K562 (cell line): ENCODE measurements at regions not wholly inside any gene's neighbourhood (a gene's known extent, or its start where the extent isn't known, plus 50 kb on each side); places are given as distances from the start of the nearest gene placed in this dataset.

Experiments
- ATAC-seq: fragments of 200-7000 bp; cut with Tn5 transposase; 3 replicates; pipeline ENCODE4 v1.9.1; 2020; ENCODE audit warnings: moderate library complexity
- BruUV-seq: library from RNA; stranded (reverse); fragments of 400-500 nt; replicated peaks from 2 replicates; lab custom pipeline; 2021; lab: Mats Ljungman, UMichigan
- CTCF ChIA-PET: fragments of 300-600 bp; formaldehyde crosslinking; extraction: SDS; loops from one replicate; lab custom pipeline; 2021; ENCODE audit warnings: low intra/inter-chr PET ratio; lab: Yijun Ruan, JAX
- POLR2A ChIA-PET: fragments of 300-600, 350-650 bp; sonication (Branson Sonifier 250); formaldehyde crosslinking; extraction: SDS; loops from one replicate; lab custom pipeline; 2021; ENCODE audit warnings: antibody characterized with exemption, inconsistent platforms; lab: Yijun Ruan, JAX
- DNase-seq, 4 experiments: peaks; one replicate each; pipeline versions ENCODE4 v3.0.0 to v3.0.0-alpha.2; 2011 to 2018; ENCODE audit warnings: low spot score in 3 of 4, mixed read lengths in 3 of 4; ENCODE audit errors: extremely low read depth in 1 of 4
- FAIRE-seq: peaks from 2 replicates; lab custom pipeline; 2011; peaks lifted over from hg19 to GRCh38; lab: Jason Lieb, UNC
- H2AFZ ChIP-seq: 2 replicates; pipeline ENCODE4 v1.6.0; 2011; ENCODE audit warnings: low read depth, low read length, control low read depth, inconsistent platforms
- H3K27ac ChIP-seq: fragments of 200-600 bp; 3 replicates; pipeline ENCODE4 v1.8.0; 2011; ENCODE audit warnings: low read depth, mild to moderate bottlenecking, control low read depth, inconsistent platforms, low read length, moderate library complexity, mixed read lengths; ENCODE audit errors: extremely low read depth
- H3K27me3 ChIP-seq, 2 experiments: fragments of 300-600 bp in 1 of 2; 2 replicates in 1 of 2; 3 replicates in 1 of 2; pipeline versions ENCODE4 v1.6.0 to v1.8.0; 2011; ENCODE audit warnings: inconsistent platforms in 2 of 2, low read length in 2 of 2, mild to moderate bottlenecking in 1 of 2, mixed read lengths in 1 of 2, moderate library complexity in 1 of 2; ENCODE audit not compliant: control insufficient read depth in 2 of 2, insufficient read depth in 2 of 2
- H3K36me3 ChIP-seq: fragments of 300-600 bp; 3 replicates; pipeline ENCODE4 v1.8.0; 2011; ENCODE audit warnings: mild to moderate bottlenecking, low read length, inconsistent platforms; ENCODE audit not compliant: control insufficient read depth, insufficient read depth
- H3K4me1 ChIP-seq, 2 experiments: fragments of 200-600 bp in 1 of 2; replicated peaks in 1 of 2; 2 replicates in 1 of 2; 3 replicates in 1 of 2; pipeline versions ENCODE4 v1.5.1 to v1.8.0; 2011; ENCODE audit warnings: inconsistent platforms in 2 of 2, low read length in 2 of 2, mild to moderate bottlenecking in 1 of 2, mixed read lengths in 1 of 2, moderate library complexity in 1 of 2; ENCODE audit not compliant: control insufficient read depth in 2 of 2, insufficient read depth in 2 of 2
- H3K4me2 ChIP-seq: 2 replicates; pipeline ENCODE4 v1.6.1; 2011; ENCODE audit warnings: low read length, control low read depth, inconsistent platforms, mixed read lengths; ENCODE audit not compliant: insufficient read depth
- H3K4me3 ChIP-seq: fragments of 200-600 bp; sonication (generic), shearing (Covaris generic); 2 replicates; pipeline ENCODE4 v1.5.1; 2016; ENCODE audit warnings: control low read depth, inconsistent platforms
- H3K79me2 ChIP-seq: fragments of 200-600 bp; 3 replicates; pipeline ENCODE4 v1.8.0; 2011; ENCODE audit warnings: low read length, inconsistent platforms; ENCODE audit not compliant: control insufficient read depth, insufficient read depth
- H3K9ac ChIP-seq, 2 experiments: 2 replicates each; pipeline versions ENCODE4 v1.6.0 to v1.6.1; 2011; ENCODE audit warnings: low read depth in 2 of 2, low read length in 2 of 2, control low read depth in 1 of 2, inconsistent platforms in 1 of 2, mild to moderate bottlenecking in 1 of 2, mixed read lengths in 1 of 2; ENCODE audit not compliant: insufficient read depth in 1 of 2
- H3K9me1 ChIP-seq: one replicate; pipeline ENCODE4 v1.6.0; 2011; ENCODE audit warnings: inconsistent platforms, mild to moderate bottlenecking, low read length, moderate library complexity; ENCODE audit not compliant: control insufficient read depth, insufficient read depth
- H3K9me3 ChIP-seq: replicated peaks from 2 replicates; pipeline ENCODE4 v1.5.1; 2011; ENCODE audit warnings: low read depth, low read length, inconsistent platforms; ENCODE audit not compliant: control insufficient read depth, insufficient read depth
- H4K20me1 ChIP-seq: replicated peaks from 2 replicates; pipeline ENCODE4 v1.6.1; 2011; ENCODE audit warnings: low read length, inconsistent platforms, mixed read lengths; ENCODE audit not compliant: control insufficient read depth, insufficient read depth
- EGR1 ChIP-seq: fragments of 450-650 bp; conservative IDR thresholded peaks from 2 replicates; pipeline ENCODE4 v1.6.1; 2017; ENCODE audit warnings: mild to moderate bottlenecking
- FOXK1 ChIP-seq: sonication (generic); formaldehyde crosslinking; IDR thresholded peaks from 2 replicates; pipeline ENCODE4 v1.8.0; 2022; ENCODE audit warnings: missing genetic modification reagents, mild to moderate bottlenecking, borderline replicate concordance
- GABPB1 ChIP-seq: sonication (generic); formaldehyde crosslinking; IDR thresholded peaks from 2 replicates; pipeline ENCODE4 v1.8.0; 2022; ENCODE audit warnings: mild to moderate bottlenecking, missing genetic modification reagents
- JUN ChIP-seq, 2 experiments: sonication (generic) in 1 of 2; formaldehyde crosslinking in 1 of 2; IDR thresholded peaks; 2 replicates each; pipeline versions ENCODE4 v1.6.1 to v1.8.0; 2012 to 2022; ENCODE audit warnings: borderline replicate concordance in 2 of 2, mild to moderate bottlenecking in 2 of 2, improper control_type of control experiment in 1 of 2, low read depth in 1 of 2, low read length in 1 of 2, missing genetic modification reagents in 1 of 2
- MAFG ChIP-seq: fragments of 450-650 bp; conservative IDR thresholded peaks from 2 replicates; pipeline ENCODE4 v1.6.1; 2016; ENCODE audit warnings: missing genetic modification characterization, missing compliant biosample characterization
- MCM7 ChIP-seq, 2 experiments: fragments of 450-650 bp; IDR thresholded peaks; 2 replicates each; pipeline ENCODE4 v1.6.1; 2016 to 2018
- MIER1 ChIP-seq: fragments of 450-650 bp; IDR thresholded peaks from 2 replicates; pipeline ENCODE4 v1.6.1; 2016; ENCODE audit warnings: antibody characterized with exemption, mild to moderate bottlenecking, low read depth
- NFIX ChIP-seq: fragments of 250-450 bp; sonication (Bioruptor Pico); IDR thresholded peaks from 2 replicates; pipeline ENCODE4 v1.4.0; 2020; ENCODE audit warnings: low read depth, mild to moderate bottlenecking, moderate library complexity
- PHB ChIP-seq: fragments of 250-450 bp; sonication (Bioruptor Pico); IDR thresholded peaks from 2 replicates; pipeline ENCODE4 v1.5.0; 2021
- POU5F1 ChIP-seq: fragments of 150-350 bp; IDR thresholded peaks from 2 replicates; pipeline ENCODE4 v1.6.1; 2014; ENCODE audit warnings: borderline replicate concordance, low read length, low read depth, mild to moderate bottlenecking; ENCODE audit not compliant: partially characterized antibody
- RNF2 ChIP-seq: sonication (generic); IDR thresholded peaks from 2 replicates; pipeline ENCODE4 v1.6.1; 2016
- SRSF7 ChIP-seq: fragments of 200-400 bp; formaldehyde crosslinking; optimal IDR thresholded peaks from 2 replicates; pipeline ENCODE3; 2017; ENCODE audit warnings: mild to moderate bottlenecking, low read depth, low read length
- WHSC1 ChIP-seq: IDR thresholded peaks from one replicate; pipeline ENCODE4 v1.6.1; 2012; ENCODE audit warnings: low read length, control low read depth, inconsistent platforms
- XRCC5 ChIP-seq: fragments of 200-400 bp; formaldehyde crosslinking; IDR thresholded peaks from 2 replicates; pipeline ENCODE4 v1.6.1; 2017; ENCODE audit warnings: low read depth, mild to moderate bottlenecking, low read length
- ZC3H4 ChIP-seq: sonication (generic); formaldehyde crosslinking; IDR thresholded peaks from 2 replicates; pipeline ENCODE4 v1.9.0; 2021; ENCODE audit warnings: missing genetic modification reagents, borderline replicate concordance
- ZFP30 ChIP-seq: fragments of 250-450 bp; sonication (Bioruptor Pico); IDR thresholded peaks from 2 replicates; pipeline ENCODE4 v1.8.0; 2022; ENCODE audit warnings: moderate library complexity, mild to moderate bottlenecking, inconsistent platforms, borderline replicate concordance
- ZNF121 ChIP-seq: sonication (generic); formaldehyde crosslinking; conservative IDR thresholded peaks from 2 replicates; pipeline ENCODE4 v1.8.0; 2022; ENCODE audit warnings: missing genetic modification reagents
- ZZZ3 ChIP-seq: fragments of 450-650 bp; IDR thresholded peaks from 2 replicates; pipeline ENCODE4 v1.6.1; 2016; ENCODE audit warnings: antibody characterized with exemption, mild to moderate bottlenecking, moderate library complexity
- in situ Hi-C: fragments of 300-500 bp; cut with MboI; formaldehyde crosslinking; loops from 4 replicates; pipeline ENCODE4 v1.15.0; 2018; ENCODE audit warnings: inconsistent platforms, mixed read lengths
- intact Hi-C: fragments of 100-400 bp; cut with micrococcal nuclease; formaldehyde crosslinking; loops from 2 replicates; pipeline ENCODE4 v1.14.2; 2022
- TF ChIP-seq, protein P1 (sequence below): fragments of 250-450 bp; sonication (Bioruptor Pico); IDR thresholded peaks from 2 replicates; pipeline ENCODE4 v1.5.0; 2021; ENCODE audit warnings: mild to moderate bottlenecking, moderate library complexity
- TF ChIP-seq, protein P2 (sequence below), 2 experiments: fragments of 450-650 bp; IDR thresholded peaks; 2 replicates each; pipeline ENCODE4 v1.6.1; 2016

DNA sequence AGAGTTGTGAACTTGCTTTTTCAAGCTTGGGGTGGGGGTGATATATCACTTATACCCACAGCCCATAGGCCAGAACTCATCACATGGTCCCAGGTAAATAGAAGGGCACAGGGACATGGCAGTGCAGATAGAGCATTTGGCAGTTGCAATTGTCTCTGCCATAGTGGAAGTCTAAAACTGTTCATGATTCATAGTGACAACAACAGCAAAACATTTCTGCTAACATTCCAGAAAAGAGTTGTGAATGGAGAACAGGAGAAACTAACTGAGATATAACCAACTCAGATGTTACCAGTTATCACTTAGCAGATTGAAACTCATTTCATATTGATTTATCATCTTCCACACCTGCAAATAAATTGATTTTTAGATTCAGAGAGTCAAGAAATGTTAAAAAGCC lies 278.6 kb upstream of the KYNU start:
- DNase-seq (no peak), FAIRE-seq (no peak), ATAC-seq (no peak)
- ChIA-PET CTCF (no interaction called here), POLR2A (no interaction called here)
- Histone ChIP-seq H3K4me2 (no peak overlapping the region), H3K9me3 (no peaks in the 10 kb centered on the region), H2AFZ (no peak overlapping the region), H3K27me3 (no peaks in the 10 kb centered on the region), H3K27ac (no peak overlapping the region), H3K9ac (no peak overlapping the region), H4K20me1 (no peaks in the 10 kb centered on the region), H3K79me2 (no peaks in the 10 kb centered on the region), H3K36me3 (no peaks in the 10 kb centered on the region), H3K9me1 (no peaks in the 10 kb centered on the region), H3K4me3 (no peak overlapping the region), H3K4me1 (no peaks in the 10 kb centered on the region)
- TF ChIP-seq SRSF7 (no peak), FOXK1 (no peak), MAFG (tag) (no peak), ZFP30 (CRISPR knock-in tag) (no peak), MCM7 (IDR thresholded peaks at IDR 0.05) (no peak), PHB (CRISPR knock-in tag) (no peak), ZZZ3 (no peak), RNF2 (no peak), ZNF121 (CRISPR knock-in tag) (no peak), XRCC5 (no peak), MIER1 (no peak), EGR1 (no peak), NFIX (no peak), POU5F1 (no peak), GABPB1 (CRISPR knock-in tag) (no peak), JUN (IDR thresholded peaks at IDR 0.05; ENCODE audit: borderline replicate concordance, low read depth, low read length) (no peak), JUN (CRISPR knock-in tag; IDR thresholded peaks at IDR 0.05; ENCODE audit: borderline replicate concordance) (no peak), ZC3H4 (CRISPR knock-in tag) (no peak), WHSC1 (no peak)
- TF ChIP-seq, protein P1, sequence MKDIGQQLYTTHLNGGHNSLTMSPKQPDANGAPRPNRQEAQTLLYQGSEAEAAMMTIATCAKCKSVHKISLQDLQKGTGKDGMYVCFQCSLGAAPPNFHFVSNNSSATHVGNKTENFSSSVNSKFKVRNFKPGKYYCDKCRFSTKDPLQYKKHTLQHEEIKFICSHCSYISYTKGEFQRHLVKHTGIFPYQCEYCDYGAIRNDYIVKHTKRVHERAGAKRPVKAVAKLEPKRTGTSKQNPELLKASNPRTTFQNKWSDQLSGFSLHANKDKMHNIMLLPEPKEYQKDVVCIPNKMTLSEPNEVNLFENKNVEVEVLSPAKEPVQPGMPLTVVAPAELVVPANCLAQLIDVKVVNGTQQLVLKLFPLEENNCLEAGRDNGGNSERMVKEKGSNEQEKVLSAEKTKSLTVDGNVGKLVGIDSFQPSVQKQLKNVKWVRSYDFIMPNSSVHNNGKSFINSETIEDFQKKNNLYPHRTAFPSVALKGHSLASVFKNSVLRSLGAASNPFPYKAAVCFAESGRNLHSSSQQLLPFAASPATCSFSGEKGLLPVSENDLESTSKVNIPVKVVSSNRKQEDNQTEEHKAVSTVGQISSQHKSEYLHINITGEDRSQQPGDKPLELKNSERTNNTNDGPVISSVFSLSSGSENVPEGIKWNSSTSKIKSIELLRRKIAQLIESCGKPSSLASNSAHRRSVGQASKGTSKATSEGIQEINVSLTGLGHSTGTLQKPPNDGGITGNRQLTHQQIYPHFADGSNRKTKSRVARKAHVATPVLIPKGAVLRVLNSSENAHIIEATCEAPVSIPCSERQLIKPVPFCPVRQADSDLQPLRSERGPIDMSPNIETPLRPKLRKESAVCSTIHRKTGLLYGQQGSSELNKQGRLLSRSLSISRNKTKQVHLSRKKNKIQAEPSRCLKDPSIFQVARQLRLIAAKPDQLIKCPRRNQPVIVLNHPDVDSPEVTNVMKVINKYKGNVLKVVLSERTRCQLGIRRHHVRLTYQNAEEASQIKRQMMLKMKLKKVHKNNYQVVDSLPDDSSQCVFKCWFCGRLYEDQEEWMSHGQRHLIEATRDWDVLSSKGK, result no peak
- TF ChIP-seq, protein P2, sequence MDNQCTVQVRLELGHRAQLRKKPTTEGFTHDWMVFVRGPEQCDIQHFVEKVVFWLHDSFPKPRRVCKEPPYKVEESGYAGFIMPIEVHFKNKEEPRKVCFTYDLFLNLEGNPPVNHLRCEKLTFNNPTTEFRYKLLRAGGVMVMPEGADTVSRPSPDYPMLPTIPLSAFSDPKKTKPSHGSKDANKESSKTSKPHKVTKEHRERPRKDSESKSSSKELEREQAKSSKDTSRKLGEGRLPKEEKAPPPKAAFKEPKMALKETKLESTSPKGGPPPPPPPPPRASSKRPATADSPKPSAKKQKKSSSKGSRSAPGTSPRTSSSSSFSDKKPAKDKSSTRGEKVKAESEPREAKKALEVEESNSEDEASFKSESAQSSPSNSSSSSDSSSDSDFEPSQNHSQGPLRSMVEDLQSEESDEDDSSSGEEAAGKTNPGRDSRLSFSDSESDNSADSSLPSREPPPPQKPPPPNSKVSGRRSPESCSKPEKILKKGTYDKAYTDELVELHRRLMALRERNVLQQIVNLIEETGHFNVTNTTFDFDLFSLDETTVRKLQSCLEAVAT (IDR thresholded peaks at IDR 0.05), result no peak
- in situ Hi-C loops, result no loop called here
- BruUV-seq, result no TSS peak
- intact Hi-C loops, result no loop called here
